K562 (cell line): ENCODE measurements at regions not wholly inside any gene's neighbourhood (a gene's known extent, or its start where the extent isn't known, plus 50 kb on each side); places are given as distances from the start of the nearest gene placed in this dataset.

Source experiments
- ESRRB ChIP-seq: fragments of 250-450 bp; sonication (Bioruptor Pico); IDR thresholded peaks from 2 replicates; pipeline ENCODE4 v1.5.0; 2020; ENCODE audit warnings: mild to moderate bottlenecking, moderate library complexity, borderline replicate concordance
- LEF1 ChIP-seq: fragments of 450-650 bp; IDR thresholded peaks from 2 replicates; pipeline ENCODE4 v1.6.1; 2016; ENCODE audit warnings: mild to moderate bottlenecking
- MGA ChIP-seq: fragments of 450-650 bp; IDR thresholded peaks from 2 replicates; pipeline ENCODE4 v1.6.1; 2016; ENCODE audit warnings: mild to moderate bottlenecking, moderate library complexity
- SRSF9 ChIP-seq: fragments of 200-400 bp; formaldehyde crosslinking; IDR thresholded peaks from 2 replicates; pipeline ENCODE4 v1.6.1; 2017; ENCODE audit warnings: low read depth, low read length, borderline replicate concordance
- TBP ChIP-seq: optimal IDR thresholded peaks from 2 replicates; pipeline ENCODE3; 2011; ENCODE audit warnings: low read depth, low read length, improper control_type of control experiment
- TOE1 ChIP-seq, 2 experiments: fragments of 450-650 bp in 1 of 2; sonication (generic) in 1 of 2; formaldehyde crosslinking in 1 of 2; IDR thresholded peaks; 2 replicates each; pipeline versions ENCODE4 v1.7.1 to v1.8.0; 2016 to 2022; ENCODE audit warnings: borderline replicate concordance in 2 of 2, mild to moderate bottlenecking in 2 of 2, antibody characterized with exemption in 1 of 2, inconsistent platforms in 1 of 2, low read depth in 1 of 2, missing genetic modification reagents in 1 of 2, moderate library complexity in 1 of 2
- ZNF232 ChIP-seq: sonication (generic); formaldehyde crosslinking; IDR thresholded peaks from 2 replicates; pipeline ENCODE4 v1.8.0; 2022; ENCODE audit warnings: mild to moderate bottlenecking, missing genetic modification reagents
- ZNF668 ChIP-seq: fragments of 250-450 bp; sonication (Bioruptor Pico); IDR thresholded peaks from 2 replicates; pipeline ENCODE4 v1.8.0; 2022; ENCODE audit warnings: mild to moderate bottlenecking, inconsistent platforms

- TF ChIP-seq MGA (peak; percentile 34), TOE1 (IDR thresholded peaks at IDR 0.05; ENCODE audit: borderline replicate concordance) (no peak), TOE1 (CRISPR knock-in tag; IDR thresholded peaks at IDR 0.05; ENCODE audit: borderline replicate concordance, low read depth) (no peak), SRSF9 (no peak), TBP (no peak), ZNF232 (CRISPR knock-in tag) (0 out of 2 replicates have a peak, but pooled peaks have one; percentile 31), LEF1 (no peak), ZNF668 (CRISPR knock-in tag) (no peak), ESRRB (CRISPR knock-in tag) (no peak)
Observed at GRCh38 chr22:22997988-22998387, 72.3 kb upstream of the GNAZ start (continued).
